Cerebellar cortex (tissue), 1 donor: ENCODE measurements at regions not wholly inside any gene's neighbourhood (a gene's known extent, or its start where the extent isn't known, plus 50 kb on each side); places are given as distances from the start of the nearest gene placed in this dataset.
"Not testable (repeated sequence)": the region's sequence is repeated elsewhere in the genome, so short reads cannot be mapped to it uniquely, and the experiment has no call there.

Experiments
- DNase-seq: peaks from one replicate; pipeline ENCODE4 v3.0.0-alpha.2; 2015; ENCODE audit warnings: low spot score

- DNase-seq, result not testable (repeated sequence)
Measured at GRCh38 chrX:13186643-13187042, 133.2 kb downstream of the ATXN3L start.

- no peak for DNase-seq
Measured at GRCh38 chrX:13180807-13181206, 136.4 kb upstream of the FAM9C start.

DNA sequence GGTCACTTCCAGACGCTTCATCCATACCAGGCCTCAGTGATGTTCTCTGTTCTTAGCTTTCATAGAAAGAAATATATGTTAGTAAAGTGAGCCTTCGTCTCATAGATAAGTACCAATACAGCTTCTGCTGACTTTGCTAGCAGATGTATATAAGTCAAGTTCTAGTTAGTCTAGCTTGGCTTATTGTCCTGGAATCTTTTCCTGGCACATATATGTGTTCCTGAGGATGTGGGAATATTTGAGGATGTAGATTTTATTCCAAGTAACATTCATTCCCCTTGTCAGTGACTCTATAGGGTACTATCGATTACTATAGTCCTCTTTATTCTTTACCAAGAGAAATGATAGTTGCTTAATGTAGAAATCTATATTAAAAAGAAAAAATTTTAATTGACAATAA, 135.2 kb upstream of the FAM9C start:
- DNase-seq, result no peak

DNA sequence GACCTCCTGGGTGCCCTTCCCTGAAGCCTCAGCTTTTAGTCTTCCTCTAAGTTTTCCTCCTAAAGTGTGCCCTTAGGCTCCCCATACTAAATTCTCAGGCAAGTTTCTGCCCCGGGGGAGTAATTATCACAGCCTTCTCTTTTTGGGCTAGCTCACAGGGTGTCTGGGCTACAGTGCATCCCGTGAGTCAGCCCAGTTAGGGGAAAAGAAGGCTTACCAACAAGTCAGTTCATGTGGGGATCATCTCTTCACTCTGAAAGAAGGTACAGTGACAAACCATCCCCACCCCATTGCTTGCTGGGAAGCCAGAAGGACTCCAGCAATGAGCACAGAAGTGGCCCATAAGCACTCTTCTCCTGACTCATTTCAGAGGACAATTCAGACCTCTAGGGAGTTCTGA, 134.7 kb upstream of the FAM9C start:
- DNase-seq, result no peak

GRCh38 chrX:13177921-13178566, 133.6 kb upstream of the FAM9C start:
- DNase-seq, result no peak

- DNase-seq, result no peak
Measured at GRCh38 chrX:13175056-13175455, 130.6 kb upstream of the FAM9C start.

DNA sequence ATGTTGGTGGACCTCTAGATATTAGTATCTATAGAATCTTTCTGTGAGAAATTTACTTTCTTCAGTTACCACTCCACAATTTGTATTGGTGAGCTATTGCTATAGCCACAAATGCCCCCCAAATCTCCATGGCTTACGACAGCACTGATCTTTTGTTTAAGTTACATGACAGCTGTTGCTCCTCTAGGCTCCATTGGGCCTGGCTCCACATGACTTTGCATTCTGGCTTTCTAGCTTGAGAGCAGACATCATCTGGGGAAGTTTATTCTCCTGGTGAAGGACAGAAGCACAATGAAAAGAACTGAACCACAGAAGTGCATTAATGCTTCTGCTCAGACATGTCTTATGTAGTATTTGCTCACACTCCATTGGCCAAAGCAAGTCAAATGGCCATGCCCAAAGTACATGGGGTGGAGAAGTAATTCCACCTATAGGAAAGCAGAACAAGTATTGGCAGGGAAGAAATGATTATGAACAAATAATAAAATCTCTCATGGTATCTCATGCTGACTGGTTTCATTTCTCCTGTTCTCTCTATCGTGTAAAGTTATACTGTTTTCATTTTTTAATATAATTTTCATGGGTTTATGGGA, 126.6 kb upstream of the FAM9C start:
- no peak for DNase-seq

GRCh38 chrX:13169684-13170083, 125.3 kb upstream of the FAM9C start:
- no peak for DNase-seq

- no peak for DNase-seq
Measured at GRCh38 chrX:13168269-13168668, 123.8 kb upstream of the FAM9C start.

DNA sequence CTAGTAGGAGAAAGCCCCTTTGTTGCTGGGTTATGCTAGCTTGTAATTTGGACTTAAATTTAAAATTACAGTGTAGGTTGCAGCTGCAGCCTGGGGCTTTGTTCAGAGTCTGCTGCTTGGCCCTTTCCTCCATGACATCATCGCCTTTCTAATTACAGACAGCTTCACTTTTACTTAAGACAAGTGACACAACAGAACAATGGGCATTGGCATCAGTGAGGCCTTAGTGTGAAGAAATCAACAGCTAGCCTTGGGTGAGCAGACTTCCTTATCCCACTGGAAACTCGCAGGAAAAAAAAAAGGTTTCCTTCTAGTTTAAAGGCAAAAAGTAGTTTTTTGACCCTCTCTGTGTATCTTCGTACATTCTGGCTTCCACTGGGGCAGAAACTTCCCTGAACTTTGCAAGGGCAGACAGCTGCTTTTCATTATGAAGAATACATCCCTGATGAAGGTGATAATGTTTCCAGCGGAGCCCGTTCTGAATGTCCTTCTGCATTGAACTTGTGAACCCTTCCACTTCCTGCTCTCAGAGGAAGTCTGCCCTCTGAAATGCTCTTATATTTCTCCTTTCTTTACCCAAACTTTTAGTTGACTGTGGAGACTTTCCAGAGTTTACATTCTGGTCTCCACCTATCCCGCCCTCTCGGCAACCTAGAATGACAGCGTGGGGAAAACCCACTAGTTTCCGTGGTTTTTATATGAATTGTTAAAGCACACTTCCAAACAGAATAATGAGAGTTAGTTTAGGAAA, 123.2 kb upstream of the FAM9C start:
- DNase-seq, result no peak

DNA sequence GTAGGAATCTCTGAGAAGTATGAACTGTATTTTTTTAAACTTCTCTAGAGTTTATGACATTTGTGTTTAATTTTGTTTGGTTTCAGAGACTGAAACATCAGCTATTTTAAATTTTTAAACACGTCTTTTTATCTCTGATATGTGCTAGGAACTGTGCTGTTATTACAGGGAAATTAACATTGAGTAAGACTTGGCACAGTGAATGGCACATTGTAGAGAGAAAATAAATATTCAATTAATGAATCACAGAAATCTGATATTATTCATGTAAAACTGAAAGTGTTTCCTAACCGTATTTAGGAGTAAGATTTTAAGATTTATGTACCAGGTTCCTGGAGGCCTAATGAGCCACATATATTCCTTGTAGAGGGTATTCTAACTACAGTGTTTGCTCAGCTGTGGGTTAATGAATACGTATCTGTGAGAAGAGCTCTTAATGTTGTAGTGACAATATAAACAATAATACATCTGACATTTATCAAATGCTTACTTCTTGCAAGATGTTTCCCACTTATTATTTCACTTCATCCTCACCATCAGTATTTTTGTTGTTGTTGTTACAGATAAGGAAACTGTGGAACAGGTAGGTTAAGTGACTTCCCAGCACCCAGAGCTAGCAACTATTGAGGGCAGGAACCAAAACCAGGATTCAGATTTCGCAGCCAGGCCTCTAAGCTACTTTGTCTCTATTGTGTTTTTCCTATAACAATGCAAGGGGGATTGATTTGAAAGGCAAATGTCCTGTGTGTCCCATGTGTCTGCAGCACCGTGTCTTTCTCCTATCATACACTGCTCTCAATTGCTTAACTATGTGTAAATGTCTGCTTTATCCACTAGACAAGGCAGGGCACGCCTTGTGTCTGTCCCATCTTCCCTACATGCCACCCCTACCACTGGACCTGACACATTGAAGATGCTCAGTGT, 121.1 kb upstream of the FAM9C start:
- no peak for DNase-seq

DNA sequence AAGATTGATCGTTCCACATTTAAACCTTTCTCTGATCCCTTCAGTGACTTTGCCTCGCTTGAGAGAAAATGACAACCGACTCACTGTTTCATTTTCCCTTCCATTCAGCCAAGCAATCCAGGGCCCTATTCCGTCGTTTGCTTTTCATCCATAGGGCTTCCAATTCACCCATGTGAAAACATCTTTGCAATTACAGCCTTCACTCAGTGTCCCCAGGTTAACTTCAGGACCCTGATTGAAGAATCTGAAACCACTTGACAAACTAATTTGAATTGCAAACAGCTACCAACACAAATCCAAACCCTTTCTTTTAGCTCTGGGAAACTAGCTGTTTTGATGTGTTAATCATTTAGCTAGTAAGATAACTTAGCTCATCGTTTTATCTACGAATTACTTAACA, 120.2 kb upstream of the FAM9C start:
- DNase-seq, result no peak

DNA sequence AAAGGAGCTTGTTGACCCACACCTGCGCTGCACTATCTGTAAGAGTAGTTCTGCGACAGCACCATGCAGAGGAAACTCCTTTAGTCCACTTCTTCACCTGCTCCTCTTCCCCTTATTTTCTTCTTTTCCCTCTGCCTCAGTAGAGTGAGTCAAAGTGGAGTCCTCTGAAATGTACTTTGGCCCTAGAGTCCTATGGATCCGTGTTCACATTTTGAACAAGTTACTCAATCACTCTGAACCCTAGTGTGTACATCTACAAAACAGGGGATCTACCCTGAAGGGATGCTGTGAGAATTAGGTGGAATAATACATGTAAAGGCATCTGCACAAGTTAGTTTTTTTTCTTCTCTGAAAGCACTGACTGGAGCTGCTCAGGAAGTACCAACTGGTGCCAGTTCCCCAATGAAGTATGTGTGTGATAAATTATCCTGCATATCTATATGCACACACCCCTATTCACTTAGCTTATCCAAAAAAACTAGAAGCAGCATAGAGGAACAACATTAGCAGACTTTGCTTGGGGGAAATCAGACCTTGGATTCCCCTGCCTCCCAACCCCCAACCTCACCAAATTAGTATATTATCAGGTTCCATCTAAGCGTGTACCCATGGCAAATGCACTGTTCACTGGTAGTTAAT, 118.5 kb upstream of the FAM9C start:
- DNase-seq, result no peak

- no peak for DNase-seq
Measured at GRCh38 chrX:13159886-13160285, 115.5 kb upstream of the FAM9C start.

DNA sequence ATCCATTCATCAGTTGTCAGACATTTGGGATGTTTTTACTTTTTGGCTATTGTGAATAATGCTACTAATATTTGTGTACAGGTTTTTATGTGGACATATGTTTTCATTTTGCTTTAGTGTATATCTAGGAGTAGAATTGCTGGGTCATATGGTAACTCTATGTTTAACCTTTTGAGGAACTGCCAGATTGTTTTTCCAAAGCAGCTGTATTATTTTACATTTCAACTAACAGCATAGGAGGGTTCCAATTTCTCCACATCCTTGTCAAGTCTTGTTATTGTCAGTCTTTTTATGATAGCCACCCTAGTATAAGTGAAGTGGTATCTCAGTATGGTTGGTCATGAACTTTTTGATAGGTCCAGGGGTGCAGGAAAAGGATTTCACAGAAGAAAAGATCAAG, 114.5 kb upstream of the FAM9C start:
- DNase-seq, result no peak

- DNase-seq, result not testable (repeated sequence)
Measured at GRCh38 chrX:13155550-13155949, 111.1 kb upstream of the FAM9C start.

GRCh38 chrX:13153796-13154195, 109.4 kb upstream of the FAM9C start:
- no peak for DNase-seq

GRCh38 chrX:13152518-13153185, 108.2 kb upstream of the FAM9C start:
- no peak for DNase-seq

- DNase-seq, result no peak
Measured at GRCh38 chrX:13151828-13152517, 107.6 kb upstream of the FAM9C start.

DNA sequence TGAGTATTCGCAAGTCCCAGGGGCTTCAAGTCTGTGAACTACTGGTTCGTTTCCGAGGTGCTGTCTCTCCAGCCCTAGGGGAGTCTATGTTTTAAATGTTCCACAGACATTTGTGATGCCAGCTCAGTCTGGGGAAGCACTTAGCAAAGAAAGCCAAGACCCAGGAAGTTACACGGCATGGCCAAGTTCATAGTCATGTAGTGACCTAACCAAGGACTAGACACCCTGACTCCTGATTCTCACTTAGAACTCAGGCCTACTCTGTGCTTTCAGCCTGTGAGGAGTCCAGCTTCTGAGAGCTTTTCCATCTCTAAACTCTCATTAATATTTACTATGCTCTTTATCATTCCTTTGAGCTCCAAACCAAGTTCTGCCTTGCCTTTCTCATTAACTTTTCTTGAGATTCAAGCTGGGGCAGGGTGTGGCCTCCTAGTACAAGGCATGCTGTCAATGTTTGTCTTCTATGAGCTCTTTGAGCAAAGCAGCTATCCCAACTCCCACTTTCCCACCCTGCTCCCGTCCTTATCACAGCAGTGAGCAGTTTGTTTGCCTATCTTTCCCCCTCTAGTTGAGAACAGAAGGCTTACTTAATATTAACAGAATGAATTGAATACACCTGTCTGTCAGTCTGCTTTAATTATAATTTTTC, 105.4 kb upstream of the FAM9C start:
- DNase-seq, result no peak
